GM18498 (cell line): ENCODE measurements at regions not wholly inside any gene's neighbourhood (a gene's known extent, or its start where the extent isn't known, plus 50 kb on each side); places are given as distances from the start of the nearest gene placed in this dataset.
"Not testable (repeated sequence)": the region's sequence is repeated elsewhere in the genome, so short reads cannot be mapped to it uniquely, and the experiment has no call there.

ENCODE experiments used
- ATAC-seq: cut with Tn5 transposase; IDR thresholded peaks from one replicate; pipeline ENCODE4 v1.9.1; 2021; ENCODE audit warnings: mild to moderate bottlenecking, moderate library complexity; ENCODE audit not compliant: unreplicated experiment

DNA sequence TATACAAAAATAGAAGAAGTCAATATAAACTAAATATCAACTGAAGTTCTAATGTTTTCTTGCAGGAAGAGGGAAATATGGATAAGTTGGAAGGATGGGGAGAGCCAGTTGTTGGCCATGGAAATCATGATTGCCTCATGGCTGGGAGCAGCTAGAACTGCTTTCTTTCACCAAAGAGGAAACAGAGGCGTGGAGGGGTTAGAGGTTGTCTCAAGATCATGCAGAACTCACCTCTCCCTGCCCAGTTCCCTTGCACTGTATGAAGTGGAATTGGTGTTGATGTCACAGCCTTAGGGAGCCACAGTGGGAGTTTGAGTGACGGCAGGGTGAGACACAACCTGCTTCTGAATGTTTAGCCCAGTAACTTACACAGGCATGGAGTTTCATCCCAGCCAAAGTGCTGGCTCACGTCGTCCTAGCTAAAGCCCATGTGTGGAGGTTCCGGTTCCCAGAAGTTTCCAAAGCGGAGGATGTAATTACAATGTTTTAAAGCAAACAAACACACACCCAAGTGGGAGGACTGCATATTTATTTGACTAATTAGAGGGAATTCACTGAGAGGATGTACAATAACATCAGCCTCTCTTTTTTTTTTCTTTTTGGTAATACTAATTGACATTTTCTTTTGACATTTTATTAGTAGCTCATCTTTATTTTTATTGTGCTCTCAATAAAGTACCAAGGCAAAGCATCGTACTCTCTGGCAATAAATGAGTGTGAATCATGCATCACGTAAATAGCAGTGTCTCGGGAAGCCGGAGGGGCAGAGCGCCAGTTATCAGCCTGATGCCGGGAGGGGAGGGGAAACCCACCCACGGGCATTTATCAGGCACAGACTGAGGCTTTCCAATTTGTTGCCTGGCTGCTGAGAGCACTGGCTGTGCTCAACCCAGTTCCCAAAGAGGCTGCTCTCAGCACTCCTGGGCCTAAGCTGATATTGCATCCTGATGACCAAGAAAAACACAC lies 118.7 kb upstream of the CDH5 start:
- no peak for ATAC-seq

DNA sequence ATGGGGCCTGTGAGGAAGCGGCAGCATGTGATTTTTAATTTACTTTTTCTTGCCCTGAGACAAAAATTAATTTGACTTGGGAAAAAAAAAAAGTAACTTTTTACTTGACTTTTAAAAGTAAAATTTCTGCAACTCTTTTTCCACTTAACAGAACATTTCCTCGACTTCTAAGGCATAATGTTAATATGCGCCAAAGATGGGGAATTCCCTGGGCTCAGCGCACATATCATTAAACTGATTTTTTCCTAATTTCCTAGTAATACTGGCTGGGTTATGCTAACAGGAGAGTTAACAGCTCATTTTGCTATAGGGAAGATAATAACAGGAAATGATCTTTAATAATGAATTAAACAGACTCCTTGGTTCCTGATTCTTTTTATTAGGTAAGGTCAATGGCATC lies 120.6 kb upstream of the CDH5 start:
- ATAC-seq: no peak

DNA sequence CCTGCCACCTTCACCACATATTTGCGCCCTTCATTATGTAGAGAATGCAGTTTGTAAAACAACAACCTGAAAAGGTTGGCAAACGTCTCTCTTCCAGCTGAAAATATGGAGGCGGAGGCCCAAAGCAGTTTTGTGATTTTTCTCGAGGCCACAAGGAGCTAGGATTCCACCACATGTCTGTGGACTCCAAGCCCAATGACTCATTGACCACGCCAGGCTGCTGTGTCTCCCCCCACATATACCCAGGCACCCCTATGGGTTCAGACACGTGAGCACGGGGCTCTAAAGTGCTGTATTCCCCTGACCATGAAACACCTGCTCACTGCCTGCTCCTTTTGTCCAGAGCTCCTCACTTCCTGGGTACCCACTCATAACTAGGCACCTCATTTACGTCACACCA lies 121.4 kb upstream of the CDH5 start:
- no peak for ATAC-seq

DNA sequence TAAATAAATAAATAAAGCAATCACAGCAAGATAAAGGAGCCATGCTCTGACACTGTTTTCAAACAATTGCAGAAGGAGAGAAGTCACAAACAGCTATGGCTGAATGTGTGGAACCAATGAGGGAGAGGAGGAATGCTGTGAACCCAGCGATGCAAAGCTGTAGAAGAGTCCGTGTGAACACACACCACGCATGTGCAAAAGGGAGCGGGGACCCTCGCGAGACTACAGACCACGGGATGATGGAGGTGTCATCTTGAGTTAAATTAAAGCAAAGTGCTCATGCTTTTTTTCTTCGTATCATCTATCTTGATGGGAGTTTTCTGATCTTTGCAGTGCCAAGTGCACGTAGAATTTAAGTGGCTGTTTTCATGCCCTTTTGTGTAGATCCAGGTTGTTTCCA lies 123.8 kb upstream of the CDH5 start:
- ATAC-seq: no peak

DNA sequence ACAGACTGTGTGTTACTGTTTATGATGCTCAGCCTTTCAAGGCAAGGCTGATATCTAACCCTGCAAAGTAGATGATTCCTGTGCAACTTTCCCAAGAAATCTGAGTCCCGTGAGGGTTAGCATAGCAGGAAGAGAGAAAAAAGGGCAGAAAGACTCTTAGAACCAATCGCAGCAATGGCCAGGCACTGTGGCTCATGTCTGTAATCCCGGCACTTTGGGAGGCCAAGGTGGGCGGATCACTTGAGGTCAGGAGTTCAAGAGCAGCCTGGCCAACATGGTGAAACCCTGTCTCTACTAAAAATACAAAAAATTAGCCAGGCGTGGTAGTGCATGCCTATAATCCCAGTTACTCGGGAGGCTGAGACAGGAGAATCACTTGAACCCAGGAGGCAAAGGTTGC lies 124.3 kb upstream of the CDH5 start:
- ATAC-seq: not testable (repeated sequence)

DNA sequence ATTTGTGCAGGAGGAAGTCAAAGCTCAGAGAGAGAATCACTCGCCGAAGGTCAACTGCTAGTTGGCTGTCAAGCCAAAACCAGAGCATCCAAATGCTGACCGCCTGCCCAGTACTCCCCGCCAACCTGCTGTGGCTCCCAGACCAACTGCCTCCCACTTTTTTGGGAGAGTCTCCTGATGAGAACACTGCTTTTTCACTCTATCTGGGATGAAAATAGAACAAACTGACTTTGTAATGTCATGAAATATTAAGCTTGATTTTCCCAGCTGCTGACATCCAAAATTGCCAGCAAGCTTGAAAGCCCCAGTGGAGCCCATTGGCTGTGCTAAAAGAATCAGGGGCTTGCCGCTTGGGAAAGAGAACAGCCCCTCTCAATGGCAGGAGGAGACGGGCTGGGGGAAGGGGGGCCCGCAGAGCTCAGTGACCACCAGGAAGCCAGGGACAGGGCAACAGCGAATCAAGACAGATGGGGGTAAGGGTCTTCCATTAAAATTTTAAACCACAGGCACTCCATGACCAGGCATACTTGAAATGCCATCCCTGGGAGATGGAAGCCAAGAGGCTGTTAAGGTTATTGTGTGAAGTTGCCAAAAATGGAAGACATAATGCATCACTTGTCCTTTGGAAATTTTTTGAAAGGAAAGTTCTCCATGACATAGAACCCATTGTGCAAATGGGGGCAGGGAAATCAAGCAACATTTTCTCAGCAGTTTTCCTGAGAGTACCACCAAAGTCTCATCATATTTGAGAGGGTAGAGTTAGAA lies 125.7 kb upstream of the CDH5 start:
- no peak for ATAC-seq

DNA sequence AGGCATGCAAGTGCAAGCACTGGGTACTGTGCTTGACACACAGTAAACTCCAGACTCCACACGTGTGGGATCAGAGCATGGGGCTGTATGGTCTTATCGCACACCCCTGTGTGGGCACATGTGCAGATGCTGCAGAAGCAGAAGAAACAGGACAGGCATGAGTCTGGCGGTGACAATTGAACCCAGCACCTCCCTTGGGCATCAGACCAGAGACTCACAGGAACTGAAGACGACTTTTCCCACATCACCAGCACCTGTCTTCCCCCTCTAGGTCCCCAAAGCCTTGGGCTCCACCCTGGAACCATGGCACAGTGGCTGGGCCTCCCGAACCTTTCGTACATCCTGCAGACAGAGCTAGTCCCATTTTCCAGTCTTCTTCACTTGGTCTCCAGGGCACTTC lies 126.4 kb upstream of the CDH5 start:
- ATAC-seq: no peak

DNA sequence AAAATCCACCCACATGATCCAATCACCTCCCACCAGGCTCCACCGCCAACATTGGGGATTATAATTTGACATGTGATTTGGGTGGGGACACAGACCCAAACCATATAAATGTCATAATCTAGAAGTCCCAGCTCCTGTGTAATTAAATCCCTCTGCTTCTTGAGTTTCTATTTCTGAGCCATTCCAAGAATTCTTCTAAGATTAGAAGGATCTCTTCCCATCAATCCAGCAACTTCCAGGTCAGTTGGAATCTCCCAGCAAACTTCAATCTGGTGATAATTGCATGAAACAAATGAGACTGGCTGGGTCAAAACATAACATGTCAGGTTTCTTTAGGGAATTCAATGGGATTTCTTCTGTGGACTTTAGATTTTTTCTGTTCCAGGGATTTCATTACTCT lies 127.8 kb upstream of the CDH5 start:
- no peak for ATAC-seq

DNA sequence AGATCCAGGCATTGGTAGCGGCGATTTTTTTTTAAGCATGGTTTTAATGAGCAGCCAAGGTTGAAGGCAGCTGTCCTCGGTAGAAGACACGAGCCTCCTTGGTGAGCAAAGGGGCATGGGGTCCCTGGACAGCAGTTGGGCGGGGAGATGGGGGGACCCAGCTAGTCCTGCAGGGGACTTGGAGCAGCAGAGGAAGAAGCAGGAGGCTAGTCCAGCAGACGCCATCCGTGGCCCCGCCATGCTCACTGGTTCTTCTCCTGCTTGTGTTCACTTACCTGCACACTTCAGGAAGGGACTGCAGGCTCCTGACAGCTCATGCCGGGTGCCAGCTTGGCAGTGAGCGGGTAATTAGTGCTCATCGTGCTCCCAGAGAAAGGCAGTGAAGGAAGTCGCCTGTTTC lies 130.2 kb upstream of the CDH5 start:
- no peak for ATAC-seq

DNA sequence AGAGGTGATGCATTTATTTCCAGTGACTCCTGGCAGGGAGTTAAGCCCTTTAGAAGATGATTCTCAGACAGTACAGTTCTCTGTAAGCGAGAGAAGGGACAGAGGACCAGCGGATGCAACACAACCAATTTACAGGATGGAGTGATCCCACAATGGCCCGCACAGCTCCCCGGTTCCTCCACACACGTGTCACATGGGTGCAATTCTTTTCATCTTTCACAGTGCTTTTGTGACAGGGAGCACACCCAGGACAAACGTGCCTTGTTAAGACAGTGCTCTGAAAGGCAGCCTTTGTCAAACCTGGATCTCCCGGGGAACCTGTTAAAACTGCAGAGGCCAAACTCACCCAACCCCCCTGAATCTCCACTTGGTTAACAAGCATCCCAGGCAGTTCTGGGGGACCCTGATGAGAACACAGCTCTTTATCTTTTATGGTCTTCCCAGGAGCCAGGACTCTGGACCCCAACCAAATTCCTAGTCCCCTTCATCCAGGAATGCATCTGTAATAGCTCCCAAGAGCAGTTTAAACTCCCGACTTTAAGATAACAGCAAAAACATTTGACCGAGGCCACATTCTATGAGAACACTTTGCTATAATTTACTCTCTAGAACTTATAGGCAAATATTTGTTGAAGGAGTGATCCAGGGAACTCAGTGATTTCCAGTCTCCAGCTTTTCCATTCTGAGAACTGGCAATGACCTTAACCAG lies 134.9 kb upstream of the CDH5 start:
- ATAC-seq: no peak

DNA sequence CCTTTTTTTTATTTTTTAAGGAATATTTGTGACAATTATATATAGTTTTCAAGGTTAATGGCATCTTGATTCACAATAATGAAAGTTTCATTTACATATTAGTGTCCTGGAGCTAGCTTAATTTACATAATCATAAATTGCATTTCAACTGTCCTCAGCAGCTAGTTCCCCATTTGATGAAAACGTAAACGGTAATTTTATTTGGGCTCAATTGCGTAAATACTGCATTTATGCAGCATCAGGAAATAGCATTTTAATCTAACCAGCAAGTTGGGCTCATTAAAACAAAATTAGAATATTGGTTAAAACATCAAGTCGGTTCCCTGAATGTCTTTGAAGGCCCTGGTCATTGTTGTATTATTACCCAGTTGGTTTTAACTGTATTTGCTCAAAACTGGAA lies 136.8 kb upstream of the CDH5 start:
- ATAC-seq: no peak

DNA sequence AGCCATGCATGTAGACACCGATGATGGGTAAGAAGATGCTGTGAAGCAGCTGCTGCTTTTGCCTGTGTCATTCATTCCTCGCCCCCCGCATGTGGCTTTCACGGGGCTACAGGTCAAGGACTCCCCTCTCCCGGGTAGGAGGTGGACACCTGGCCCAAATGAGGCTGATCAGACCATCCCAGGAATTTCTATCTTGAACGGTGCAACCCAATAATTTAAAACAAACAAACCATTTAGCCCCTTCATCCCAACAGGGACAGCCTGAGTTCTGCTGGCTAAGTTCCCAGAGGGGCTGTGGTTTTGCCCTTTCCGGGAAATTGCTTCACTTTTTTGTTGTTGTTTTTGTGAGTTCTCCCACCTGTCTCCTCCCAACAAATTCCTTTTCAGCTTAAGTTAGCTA lies 137.7 kb upstream of the CDH5 start:
- ATAC-seq: no peak

DNA sequence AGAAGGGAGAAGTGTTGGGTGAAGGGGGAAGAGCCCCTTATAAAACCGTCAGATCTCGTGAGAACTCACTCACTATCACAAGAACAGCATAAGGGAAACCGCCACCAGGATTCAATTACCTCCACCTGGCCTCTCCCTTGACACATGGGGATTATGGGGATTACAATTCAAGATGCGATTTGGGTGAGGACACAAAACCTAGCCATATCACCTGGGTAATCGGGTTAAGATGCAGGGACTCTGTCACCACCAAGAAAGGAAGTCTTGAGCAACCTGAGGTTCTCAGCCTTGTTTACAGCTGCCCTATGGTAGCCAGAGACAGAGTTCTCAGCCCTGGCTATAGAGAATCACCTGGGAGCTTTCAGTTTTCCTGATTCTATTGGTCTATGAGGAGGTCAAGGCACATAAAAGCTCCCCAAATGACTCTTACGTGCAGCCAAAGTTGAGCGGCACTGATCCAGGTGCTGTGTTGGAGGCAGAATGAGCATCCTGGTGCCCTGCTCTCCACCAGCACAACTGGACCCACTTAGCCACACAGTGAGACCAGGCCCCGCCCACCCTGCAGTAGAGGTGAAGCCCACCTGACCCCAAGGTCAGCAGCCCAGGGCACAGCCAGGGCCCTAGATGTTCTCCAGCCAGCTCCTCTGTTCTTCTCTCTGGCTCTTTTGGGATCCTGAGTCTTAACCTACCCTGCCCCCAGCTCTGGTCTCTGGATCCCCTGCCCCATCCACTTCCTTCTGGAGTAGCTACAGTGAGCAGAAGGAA lies 138.5 kb upstream of the CDH5 start:
- no peak for ATAC-seq

DNA sequence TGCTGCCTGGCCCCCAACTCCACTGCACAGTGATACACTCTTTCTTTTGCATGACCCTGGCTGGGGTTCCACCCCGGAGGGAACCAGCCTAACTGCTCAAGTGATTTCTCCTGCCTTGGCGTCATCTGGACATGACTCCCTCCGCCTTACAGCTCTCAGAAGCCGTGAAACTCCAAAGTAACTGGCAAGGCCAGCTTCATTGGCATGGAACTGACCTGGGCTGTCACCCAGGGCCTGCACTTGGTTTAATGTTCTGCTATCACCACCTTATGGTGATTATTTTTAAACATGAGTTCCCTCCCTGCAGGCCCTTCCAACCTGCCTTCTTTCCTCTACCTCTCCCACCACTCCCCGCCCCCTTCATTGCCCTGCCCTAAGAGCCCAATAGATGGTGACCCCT lies 139.7 kb upstream of the CDH5 start:
- ATAC-seq: no peak

DNA sequence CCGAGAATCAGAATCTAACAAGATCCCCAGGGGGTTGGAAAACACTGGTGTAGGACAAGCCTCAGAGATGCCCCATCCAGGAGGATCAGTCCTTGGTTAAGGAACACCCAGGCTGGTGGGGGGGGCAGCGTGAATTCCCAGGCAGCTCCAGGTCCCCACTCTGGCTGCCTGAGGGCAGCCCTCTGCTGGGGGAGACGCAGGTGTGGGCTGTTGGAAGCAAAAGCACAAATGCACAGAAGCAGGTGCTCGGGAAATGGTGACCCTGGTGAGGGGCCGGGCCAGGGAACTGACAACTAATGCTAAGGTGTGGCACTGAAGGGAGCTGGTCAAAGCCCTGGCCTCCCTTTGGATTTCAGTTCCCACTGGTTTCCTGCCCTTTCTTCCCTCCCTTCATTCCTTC lies 140.8 kb upstream of the CDH5 start:
- no peak for ATAC-seq

DNA sequence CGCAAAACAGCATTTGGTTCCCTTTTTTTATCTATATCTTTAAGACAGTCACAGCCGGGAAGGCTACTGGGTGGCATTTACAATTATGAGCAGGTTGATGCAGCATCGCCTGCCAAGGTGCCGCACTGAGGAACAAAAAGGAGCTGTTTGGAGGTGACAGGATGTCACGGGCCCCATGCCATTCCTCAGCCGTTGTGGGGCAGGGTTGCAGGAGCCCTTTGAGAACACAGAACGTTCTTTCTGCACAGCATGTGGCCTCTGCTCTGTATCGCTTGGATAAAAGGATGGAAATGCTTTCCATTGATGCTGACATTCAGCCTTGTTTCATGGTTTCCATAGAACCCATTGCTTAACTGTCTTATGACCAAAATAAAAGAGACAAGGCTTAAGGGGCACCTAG lies 141.9 kb upstream of the CDH5 start:
- no peak for ATAC-seq

DNA sequence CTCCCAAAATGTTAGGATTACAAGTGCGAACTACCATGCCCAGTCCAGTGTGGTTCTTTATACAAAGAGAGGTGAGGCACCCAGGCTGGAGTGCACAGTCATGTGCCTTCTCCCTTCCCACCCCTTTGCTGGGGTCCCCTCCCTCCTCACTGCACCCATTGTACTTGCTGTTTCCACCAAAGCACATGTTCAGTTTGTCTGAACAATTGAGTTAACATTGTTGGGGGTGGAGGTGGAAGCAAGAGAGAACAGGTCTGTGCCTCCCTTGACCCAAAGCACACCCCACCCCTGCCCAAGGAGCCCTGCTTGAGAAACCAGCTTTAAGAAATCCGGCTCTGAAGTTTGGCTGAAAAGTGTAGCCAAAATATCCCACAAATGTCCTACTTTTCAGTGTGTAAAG lies 142.3 kb upstream of the CDH5 start:
- no peak for ATAC-seq

DNA sequence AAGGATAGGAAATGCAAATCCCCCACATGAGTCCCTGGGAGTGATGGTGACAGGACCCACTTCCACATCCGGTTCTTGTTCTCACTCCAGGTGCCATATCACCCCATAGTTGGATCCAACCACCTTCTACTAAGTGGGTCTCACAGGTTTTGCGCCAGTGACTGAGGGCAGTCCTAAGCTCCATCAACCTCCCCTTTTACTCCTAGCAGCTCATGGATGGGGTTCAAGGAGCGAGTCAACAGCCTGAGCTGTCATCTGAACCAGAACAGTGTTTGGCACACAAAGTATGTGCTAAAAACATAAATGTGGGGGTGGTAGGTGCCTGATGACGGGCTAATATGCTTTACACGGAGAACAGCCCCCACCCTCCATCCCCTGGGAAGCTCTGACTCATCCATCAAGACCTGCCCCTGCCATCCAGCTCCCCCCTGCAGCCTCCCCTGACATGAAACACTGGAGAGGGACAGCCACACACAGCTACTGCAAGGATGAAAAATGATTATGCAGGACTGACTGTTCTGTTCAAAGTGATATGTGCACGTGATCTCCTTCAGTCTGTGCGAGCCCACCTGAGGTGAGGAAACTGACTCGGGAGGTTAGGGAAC lies 143.2 kb upstream of the CDH5 start:
- ATAC-seq: no peak

DNA sequence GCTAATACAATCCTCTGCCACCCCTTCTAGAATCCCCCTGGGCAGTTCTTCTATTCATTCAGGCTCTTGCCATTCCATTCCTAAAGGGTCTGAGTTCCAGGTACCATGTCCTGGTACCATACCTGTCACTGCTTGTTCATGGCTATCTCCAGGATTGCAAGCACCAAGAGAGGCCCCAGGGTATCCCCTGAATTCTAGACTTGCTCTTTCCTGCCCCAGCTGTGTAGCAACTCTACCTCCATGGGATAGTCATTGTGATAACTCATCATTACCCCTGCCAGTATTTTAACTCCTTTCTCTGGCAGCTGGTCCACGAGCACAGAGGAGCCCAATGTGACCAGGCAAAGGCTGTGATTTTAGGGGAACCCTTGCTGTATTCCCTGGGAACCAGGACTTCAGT lies 143.7 kb upstream of the CDH5 start:
- ATAC-seq: no peak

DNA sequence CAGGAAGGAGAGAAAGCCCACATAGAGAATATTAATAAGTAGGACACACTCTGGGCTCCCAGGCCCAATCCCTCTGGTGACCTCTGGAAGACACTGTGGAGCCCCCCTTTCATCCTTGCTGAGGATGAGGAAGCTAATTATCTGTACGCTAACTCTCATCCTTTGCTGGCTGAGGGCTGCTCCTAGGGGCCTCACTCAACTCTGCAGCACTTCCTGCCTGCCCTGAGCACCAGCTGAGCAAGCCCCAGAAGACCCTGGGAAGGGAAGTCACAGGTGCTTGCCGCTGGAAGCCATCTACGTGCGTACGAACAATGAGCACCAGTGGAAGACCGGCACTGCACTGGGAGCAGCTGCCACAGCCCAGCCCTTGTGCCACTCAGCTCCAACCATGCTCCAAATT lies 145.8 kb upstream of the CDH5 start:
- ATAC-seq: no peak
